ENCODE measurements at regions not wholly inside any gene's neighbourhood (a gene's known extent, or its start where the extent isn't known, plus 50 kb on each side); places are given as distances from the start of the nearest gene placed in this dataset.

GRCh38 chr11:119873761-119874421 is 144.9 kb upstream of the NECTIN1 start:
- Histone ChIP-seq H4K20me1 (replicated peaks; ENCODE audit: control insufficient read depth, insufficient read depth, low read length) (peaks cover 4% of the 10 kb centered on the region; the same call in 1 of the 2 replicates), H3K4me3 (no peak overlapping the region), H3K9me3 (replicated peaks; ENCODE audit: control insufficient read depth, insufficient read depth, low read depth, low read length) (no peaks in the 10 kb centered on the region), H3K4me1 (replicated peaks in 1 of 2; ENCODE audit: control insufficient read depth in 2 of 2, insufficient read depth in 2 of 2, low read length in 2 of 2) (no peaks in the 10 kb centered on the region; a peak in 1 of 5 replicates), H3K27me3 (ENCODE audit: control insufficient read depth in 2 of 2, insufficient read depth in 2 of 2, low read length in 2 of 2) (peaks cover 16 to 64% of the 10 kb centered on the region in 2 experiments; a peak in 4 of 5 replicates), H3K79me2 (ENCODE audit: control insufficient read depth, insufficient read depth, low read length) (no peaks in the 10 kb centered on the region), H3K9ac (ENCODE audit: insufficient read depth in 1 of 2, low read depth in 2 of 2, low read length in 2 of 2) (no peak overlapping the region), H3K4me2 (ENCODE audit: insufficient read depth, low read length) (no peak overlapping the region), H3K36me3 (ENCODE audit: control insufficient read depth, insufficient read depth, low read length) (no peaks in the 10 kb centered on the region), H3K27ac (ENCODE audit: extremely low read depth, low read depth, low read length) (no peak overlapping the region), H3K9me1 (ENCODE audit: control insufficient read depth, insufficient read depth, low read length) (peaks cover 5% of the 10 kb centered on the region), H2AFZ (ENCODE audit: low read depth, low read length) (no peak overlapping the region)
- 3% methylated on average over 15 of the region's 17 CpGs for WGBS (ENCODE audit: insufficient coverage, low coverage, missing lambda C conversion rate)
- intact Hi-C loops (cut with micrococcal nuclease): no loop called here
- no peak for DNase-seq (ENCODE audit: extremely low read depth in 1 of 4, low spot score in 3 of 4)
- BruUV-seq (replicated peaks): no TSS peak
- POLR2A ChIA-PET: no interaction called here
- CTCF ChIA-PET (ENCODE audit: low intra/inter-chr PET ratio): no interaction called here
- TF ChIP-seq BCOR (IDR thresholded peaks at IDR 0.05): no peak
- TF ChIP-seq HDGF (IDR thresholded peaks at IDR 0.05): no peak
- TF ChIP-seq HDAC3 (IDR thresholded peaks at IDR 0.05; ENCODE audit: borderline replicate concordance, partially characterized antibody): no peak
- no peak for TF ChIP-seq MCM2 (IDR thresholded peaks at IDR 0.05; ENCODE audit: low read depth)
- no peak for TF ChIP-seq NELFE (IDR thresholded peaks at IDR 0.05; ENCODE audit: insufficient read depth, insufficient read length)
- FAIRE-seq: no peak
- ATAC-seq: no peak
- in situ Hi-C loops (cut with MboI): no loop called here

DNA sequence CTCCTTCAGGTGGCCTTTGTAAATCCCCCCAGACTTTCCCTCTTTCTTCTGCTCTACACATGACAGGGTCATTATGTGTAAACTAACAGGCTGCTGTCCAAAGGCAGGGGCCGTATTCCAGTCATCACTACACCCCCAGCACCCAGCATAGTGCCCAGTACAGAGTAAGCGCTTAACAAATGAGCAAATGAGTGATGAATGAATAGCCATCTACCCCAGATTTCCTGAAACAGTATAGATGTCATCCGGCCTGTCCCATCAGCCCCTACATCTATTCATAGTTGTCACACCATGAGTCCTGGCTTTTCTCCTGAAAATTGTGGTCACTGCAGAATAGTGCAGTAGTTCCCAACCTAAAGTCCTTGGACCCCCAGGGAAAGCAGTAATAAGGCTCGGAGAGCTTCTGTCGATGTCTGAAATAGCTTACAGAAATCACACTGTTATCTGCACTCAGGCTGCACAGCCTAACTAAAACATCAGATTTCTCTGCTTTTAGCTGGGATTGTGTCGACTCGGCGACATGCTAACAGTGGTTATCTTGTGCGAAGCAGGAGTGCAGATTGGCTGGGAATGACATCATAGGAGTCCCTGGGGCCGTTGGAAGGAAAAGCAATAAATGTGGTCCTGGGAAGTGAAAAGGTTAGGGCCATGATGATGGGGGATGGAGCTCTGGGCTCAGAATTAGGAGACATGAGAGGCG is 143.8 kb upstream of the NECTIN1 start:
- no peak overlapping the region for H2AFZ ChIP-seq (ENCODE audit: low read depth, low read length)
- intact Hi-C loops (cut with micrococcal nuclease) (no loop called here), in situ Hi-C loops (cut with MboI) (no loop called here)
- 0% methylated on average over 11 of the region's 11 CpGs for WGBS (ENCODE audit: insufficient coverage, low coverage, missing lambda C conversion rate)
- peaks cover 16 to 65% of the 10 kb centered on the region in 2 experiments; a peak in 4 of 5 replicates for H3K27me3 ChIP-seq (ENCODE audit: control insufficient read depth in 2 of 2, insufficient read depth in 2 of 2, low read length in 2 of 2)
- H4K20me1 ChIP-seq (replicated peaks; ENCODE audit: control insufficient read depth, insufficient read depth, low read length): peaks cover 4% of the 10 kb centered on the region; the same call in 1 of the 2 replicates
- DNase-seq (ENCODE audit: extremely low read depth in 1 of 4, low spot score in 3 of 4) (no peak), FAIRE-seq (no peak), ATAC-seq (no peak)
- H3K36me3 ChIP-seq (ENCODE audit: control insufficient read depth, insufficient read depth, low read length): no peaks in the 10 kb centered on the region
- H3K27ac ChIP-seq (ENCODE audit: extremely low read depth, low read depth, low read length): no peak overlapping the region
- ChIA-PET CTCF (ENCODE audit: low intra/inter-chr PET ratio) (no interaction called here), POLR2A (no interaction called here)
- no peaks in the 10 kb centered on the region for H3K9me3 ChIP-seq (replicated peaks; ENCODE audit: control insufficient read depth, insufficient read depth, low read depth, low read length)
- H3K4me2 ChIP-seq (ENCODE audit: insufficient read depth, low read length): no peak overlapping the region
- no peak overlapping the region for H3K9ac ChIP-seq (ENCODE audit: insufficient read depth in 1 of 2, low read depth in 2 of 2, low read length in 2 of 2)
- H3K4me1 ChIP-seq (replicated peaks in 1 of 2; ENCODE audit: control insufficient read depth in 2 of 2, insufficient read depth in 2 of 2, low read length in 2 of 2): no peaks in the 10 kb centered on the region; a peak in 1 of 5 replicates
- no peak overlapping the region for H3K4me3 ChIP-seq
- no TSS peak for BruUV-seq (replicated peaks)
- no peaks in the 10 kb centered on the region for H3K79me2 ChIP-seq (ENCODE audit: control insufficient read depth, insufficient read depth, low read length)
- peaks cover 5% of the 10 kb centered on the region for H3K9me1 ChIP-seq (ENCODE audit: control insufficient read depth, insufficient read depth, low read length)
- TF ChIP-seq HDAC6 (IDR thresholded peaks at IDR 0.05; ENCODE audit: low read depth, low read length) (no peak), SMARCA4 (IDR thresholded peaks at IDR 0.05) (no peak), KAT8 (IDR thresholded peaks at IDR 0.05; ENCODE audit: low read depth) (no peak), KDM5B (IDR thresholded peaks at IDR 0.05; ENCODE audit: insufficient replicate concordance, low read depth, low read length) (no peak), ZNF436 (CRISPR knock-in tag; IDR thresholded peaks at IDR 0.05) (no peak), ZZZ3 (IDR thresholded peaks at IDR 0.05) (no peak), MIER1 (IDR thresholded peaks at IDR 0.05; ENCODE audit: low read depth) (no peak)
- TF ChIP-seq, protein P1, sequence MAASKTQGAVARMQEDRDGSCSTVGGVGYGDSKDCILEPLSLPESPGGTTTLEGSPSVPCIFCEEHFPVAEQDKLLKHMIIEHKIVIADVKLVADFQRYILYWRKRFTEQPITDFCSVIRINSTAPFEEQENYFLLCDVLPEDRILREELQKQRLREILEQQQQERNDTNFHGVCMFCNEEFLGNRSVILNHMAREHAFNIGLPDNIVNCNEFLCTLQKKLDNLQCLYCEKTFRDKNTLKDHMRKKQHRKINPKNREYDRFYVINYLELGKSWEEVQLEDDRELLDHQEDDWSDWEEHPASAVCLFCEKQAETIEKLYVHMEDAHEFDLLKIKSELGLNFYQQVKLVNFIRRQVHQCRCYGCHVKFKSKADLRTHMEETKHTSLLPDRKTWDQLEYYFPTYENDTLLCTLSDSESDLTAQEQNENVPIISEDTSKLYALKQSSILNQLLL (CRISPR knock-in tag; IDR thresholded peaks at IDR 0.05; ENCODE audit: borderline replicate concordance): no peak
- TF ChIP-seq, protein P2, sequence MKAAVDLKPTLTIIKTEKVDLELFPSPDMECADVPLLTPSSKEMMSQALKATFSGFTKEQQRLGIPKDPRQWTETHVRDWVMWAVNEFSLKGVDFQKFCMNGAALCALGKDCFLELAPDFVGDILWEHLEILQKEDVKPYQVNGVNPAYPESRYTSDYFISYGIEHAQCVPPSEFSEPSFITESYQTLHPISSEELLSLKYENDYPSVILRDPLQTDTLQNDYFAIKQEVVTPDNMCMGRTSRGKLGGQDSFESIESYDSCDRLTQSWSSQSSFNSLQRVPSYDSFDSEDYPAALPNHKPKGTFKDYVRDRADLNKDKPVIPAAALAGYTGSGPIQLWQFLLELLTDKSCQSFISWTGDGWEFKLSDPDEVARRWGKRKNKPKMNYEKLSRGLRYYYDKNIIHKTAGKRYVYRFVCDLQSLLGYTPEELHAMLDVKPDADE (conservative IDR thresholded peaks at IDR 0.05; ENCODE audit: control insufficient read depth, low read depth, low read length): no peak

All from K562 (cell line).